Lower lobe of right lung (tissue), 2 donors: ENCODE measurements at regions not wholly inside any gene's neighbourhood (a gene's known extent, or its start where the extent isn't known, plus 50 kb on each side); places are given as distances from the start of the nearest gene placed in this dataset.

Experiments
- ATAC-seq, 2 donors: fragments of 200-7000 bp; cut with Tn5 transposase; one replicate each; pipeline ENCODE4 v1.9.1; 2020 to 2022; ENCODE audit warnings: mild to moderate bottlenecking in 2 of 2, moderate library complexity in 2 of 2
- DNase-seq: peaks from one replicate; pipeline ENCODE4 v3.0.0-alpha.2; 2020
- H3K27ac ChIP-seq: fragments of 200-600 bp; one replicate; pipeline ENCODE4 v1.8.0; 2022
- H3K27me3 ChIP-seq: fragments of 200-600 bp; one replicate; pipeline ENCODE4 v1.8.0; 2022; ENCODE audit warnings: low read depth
- H3K36me3 ChIP-seq: fragments of 200-600 bp; one replicate; pipeline ENCODE4 v1.8.0; 2022; ENCODE audit warnings: mild to moderate bottlenecking
- H3K4me1 ChIP-seq: fragments of 200-600 bp; one replicate; pipeline ENCODE4 v1.8.0; 2022
- H3K4me3 ChIP-seq: fragments of 200-600 bp; one replicate; pipeline ENCODE4 v1.8.0; 2022; ENCODE audit warnings: mild to moderate bottlenecking
- H3K9me3 ChIP-seq: fragments of 200-600 bp; one replicate; pipeline ENCODE4 v1.8.0; 2022
- intact Hi-C: fragments of 100-400 bp; cut with DNase I; formaldehyde crosslinking; loops from one replicate; pipeline ENCODE4 v1.11.0; 2022
- TF ChIP-seq, protein P1 (sequence below): fragments of 200-600 bp; IDR thresholded peaks from one replicate; pipeline ENCODE4 v1.8.0; 2022; ENCODE audit warnings: antibody characterized with exemption, mild to moderate bottlenecking
- donor health status: DM: no; HTN: yes; CAD: no; lungs with severe emphysema.

DNA sequence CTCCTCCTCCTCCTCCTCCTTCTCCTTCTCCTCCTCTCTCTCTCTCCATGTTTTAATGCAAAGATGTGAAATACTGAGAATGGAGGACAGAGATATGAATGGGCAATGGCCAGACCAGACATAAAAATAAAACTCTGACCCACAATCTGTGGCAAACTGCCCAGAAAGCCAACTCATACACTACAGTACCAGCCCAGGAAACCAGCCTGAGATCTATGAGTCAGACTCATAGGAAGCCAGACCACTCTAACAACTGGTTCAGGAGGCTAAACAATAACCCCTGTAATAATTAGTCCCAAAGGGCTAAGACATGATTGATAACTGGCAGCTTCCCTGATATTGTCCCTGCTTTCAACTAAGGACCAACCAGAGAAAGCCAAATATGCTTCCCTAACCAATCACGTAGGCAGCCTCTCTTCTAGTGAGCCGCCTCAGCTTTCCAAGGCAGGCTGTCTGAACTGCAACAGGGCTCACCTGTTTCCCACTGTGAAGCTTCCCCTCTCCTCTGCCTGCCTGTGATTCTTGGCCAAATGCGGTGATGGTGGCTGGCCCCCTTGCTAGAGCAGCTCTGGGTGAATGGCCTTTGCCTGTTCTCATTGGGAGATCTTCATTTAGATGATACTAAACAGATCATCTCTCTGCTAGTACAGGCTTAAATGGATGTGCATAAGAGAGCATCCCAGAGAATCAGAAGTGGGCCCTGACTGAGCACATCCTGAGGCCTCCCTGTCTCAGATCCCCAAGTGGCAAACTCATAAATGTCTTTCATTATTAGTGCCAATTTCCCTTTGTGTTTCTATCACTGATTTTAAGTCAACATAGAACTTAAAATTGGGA, 817.6 kb downstream of the TNS3 start:
- Histone ChIP-seq H3K9me3 (peaks cover 7% of the 10 kb centered on the region), H3K27me3 (no peaks in the 10 kb centered on the region), H3K36me3 (no peaks in the 10 kb centered on the region), H3K4me1 (no peaks in the 10 kb centered on the region), H3K4me3 (no peak overlapping the region), H3K27ac (no peak overlapping the region)
- ATAC-seq (peak; percentile 58 to 68), DNase-seq (no peak)
- intact Hi-C loops, result no loop called here
- TF ChIP-seq, protein P1, sequence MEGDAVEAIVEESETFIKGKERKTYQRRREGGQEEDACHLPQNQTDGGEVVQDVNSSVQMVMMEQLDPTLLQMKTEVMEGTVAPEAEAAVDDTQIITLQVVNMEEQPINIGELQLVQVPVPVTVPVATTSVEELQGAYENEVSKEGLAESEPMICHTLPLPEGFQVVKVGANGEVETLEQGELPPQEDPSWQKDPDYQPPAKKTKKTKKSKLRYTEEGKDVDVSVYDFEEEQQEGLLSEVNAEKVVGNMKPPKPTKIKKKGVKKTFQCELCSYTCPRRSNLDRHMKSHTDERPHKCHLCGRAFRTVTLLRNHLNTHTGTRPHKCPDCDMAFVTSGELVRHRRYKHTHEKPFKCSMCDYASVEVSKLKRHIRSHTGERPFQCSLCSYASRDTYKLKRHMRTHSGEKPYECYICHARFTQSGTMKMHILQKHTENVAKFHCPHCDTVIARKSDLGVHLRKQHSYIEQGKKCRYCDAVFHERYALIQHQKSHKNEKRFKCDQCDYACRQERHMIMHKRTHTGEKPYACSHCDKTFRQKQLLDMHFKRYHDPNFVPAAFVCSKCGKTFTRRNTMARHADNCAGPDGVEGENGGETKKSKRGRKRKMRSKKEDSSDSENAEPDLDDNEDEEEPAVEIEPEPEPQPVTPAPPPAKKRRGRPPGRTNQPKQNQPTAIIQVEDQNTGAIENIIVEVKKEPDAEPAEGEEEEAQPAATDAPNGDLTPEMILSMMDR, result no peak

DNA sequence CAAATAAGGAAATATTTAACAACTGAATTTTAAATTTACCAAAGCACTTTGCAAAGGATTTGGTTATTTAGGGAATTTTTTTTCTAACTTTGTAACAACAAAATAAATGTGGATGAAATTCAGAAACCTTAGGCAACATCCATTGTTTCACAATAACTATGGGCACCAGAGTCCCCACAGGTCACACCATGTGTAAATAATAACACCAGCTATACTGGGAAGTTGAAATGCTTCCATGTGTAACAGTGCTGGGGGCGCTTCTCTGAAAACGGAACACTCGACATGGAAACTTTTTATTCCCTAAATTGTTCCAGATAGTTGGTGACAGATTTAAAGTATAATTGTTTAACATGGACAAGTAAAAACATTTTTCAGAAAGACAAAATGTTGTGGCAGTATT, 818.6 kb downstream of the TNS3 start:
- H3K4me1 ChIP-seq, result no peaks in the 10 kb centered on the region
- H3K4me3 ChIP-seq, result no peak overlapping the region
- ATAC-seq (no peak), DNase-seq (no peak)
- H3K27ac ChIP-seq, result no peak overlapping the region
- no peaks in the 10 kb centered on the region for H3K36me3 ChIP-seq
- TF ChIP-seq, protein P1, result no peak
- no peaks in the 10 kb centered on the region for H3K27me3 ChIP-seq
- no peaks in the 10 kb centered on the region for H3K9me3 ChIP-seq
- intact Hi-C loops, result no loop called here

GRCh38 chr7:46759711-46760480, 822.0 kb downstream of the TNS3 start:
- H3K4me3 ChIP-seq, result no peak overlapping the region
- intact Hi-C loops, result no loop called here
- H3K36me3 ChIP-seq, result no peaks in the 10 kb centered on the region
- H3K4me1 ChIP-seq, result no peaks in the 10 kb centered on the region
- TF ChIP-seq, protein P1, result no peak
- H3K27ac ChIP-seq, result no peak overlapping the region
- no peaks in the 10 kb centered on the region for H3K27me3 ChIP-seq
- H3K9me3 ChIP-seq, result no peaks in the 10 kb centered on the region
- ATAC-seq (no peak), DNase-seq (no peak)

DNA sequence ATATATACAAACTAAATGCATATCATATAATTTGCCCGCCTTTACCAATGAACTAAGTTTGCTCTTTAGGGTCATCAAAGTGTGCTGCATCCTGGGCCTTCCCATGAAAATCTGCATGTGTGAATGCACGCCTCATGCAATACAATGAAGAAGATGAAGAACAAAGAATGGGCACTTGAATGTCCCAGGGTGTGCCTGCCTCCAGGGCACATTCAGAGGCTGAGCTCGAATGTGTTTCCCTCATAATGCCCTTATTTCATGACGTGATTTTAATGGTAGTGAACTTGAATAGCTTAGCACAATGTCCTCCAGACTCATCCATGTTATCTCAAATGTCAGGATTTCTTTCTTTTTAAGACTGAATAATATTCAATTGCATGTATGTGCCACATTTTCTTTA, 824.9 kb downstream of the TNS3 start:
- Histone ChIP-seq H3K27ac (no peak overlapping the region), H3K27me3 (no peaks in the 10 kb centered on the region), H3K4me1 (peaks cover 7% of the 10 kb centered on the region), H3K4me3 (no peak overlapping the region), H3K36me3 (no peaks in the 10 kb centered on the region), H3K9me3 (no peaks in the 10 kb centered on the region)
- intact Hi-C loops, result no loop called here
- TF ChIP-seq, protein P1, result no peak
- ATAC-seq, result no peak
- DNase-seq, result no peak

DNA sequence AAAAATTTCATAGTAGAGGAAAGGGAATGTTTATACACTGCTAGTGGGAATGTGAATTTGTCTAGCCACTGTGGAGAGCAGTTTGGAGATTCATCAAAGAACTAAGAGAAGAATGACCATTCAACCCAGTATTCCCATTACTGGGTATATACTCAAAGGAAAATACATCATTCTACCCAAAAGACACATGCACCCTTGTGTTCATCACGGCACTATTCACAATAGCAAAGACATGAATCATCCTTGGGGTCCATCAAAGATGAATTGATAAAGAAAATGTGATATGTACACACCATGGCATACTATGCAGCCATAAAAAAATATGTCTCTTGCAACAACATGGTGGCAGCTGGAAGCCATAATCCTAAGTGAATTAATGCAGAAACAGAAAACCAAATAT, 825.7 kb downstream of the TNS3 start:
- Histone ChIP-seq H3K27me3 (no peaks in the 10 kb centered on the region), H3K4me1 (peaks cover 7% of the 10 kb centered on the region), H3K27ac (no peak overlapping the region), H3K9me3 (no peaks in the 10 kb centered on the region), H3K36me3 (no peaks in the 10 kb centered on the region), H3K4me3 (no peak overlapping the region)
- intact Hi-C loops, result no loop called here
- ATAC-seq (no peak), DNase-seq (no peak)
- TF ChIP-seq, protein P1, result no peak
